Gastrocnemius medialis (tissue), 4 donors: ENCODE measurements at regions not wholly inside any gene's neighbourhood (a gene's known extent, or its start where the extent isn't known, plus 50 kb on each side); places are given as distances from the start of the nearest gene placed in this dataset.

Source experiments
- POLR2A ChIP-seq, 2 donors: fragments of 450-650 bp; IDR thresholded peaks; one replicate each; pipeline ENCODE4 v1.6.1; 2017; ENCODE audit warnings: antibody characterized with exemption in 2 of 2, mild to moderate bottlenecking in 2 of 2, moderate library complexity in 2 of 2
- TF ChIP-seq, protein P1 (sequence below), 5 experiments: fragments of 450-650 bp in 3 of 5; fragments of 200-600 bp in 2 of 5; sonication (generic) in 2 of 5; IDR thresholded peaks in 4 of 5; conservative IDR thresholded peaks in 1 of 5; 1 replicate in 4 of 5; 2 replicates in 1 of 5; pipeline ENCODE4 v1.5.1; 2016 to 2019; ENCODE audit warnings: antibody characterized with exemption in 5 of 5, mild to moderate bottlenecking in 3 of 5, moderate library complexity in 3 of 5

DNA sequence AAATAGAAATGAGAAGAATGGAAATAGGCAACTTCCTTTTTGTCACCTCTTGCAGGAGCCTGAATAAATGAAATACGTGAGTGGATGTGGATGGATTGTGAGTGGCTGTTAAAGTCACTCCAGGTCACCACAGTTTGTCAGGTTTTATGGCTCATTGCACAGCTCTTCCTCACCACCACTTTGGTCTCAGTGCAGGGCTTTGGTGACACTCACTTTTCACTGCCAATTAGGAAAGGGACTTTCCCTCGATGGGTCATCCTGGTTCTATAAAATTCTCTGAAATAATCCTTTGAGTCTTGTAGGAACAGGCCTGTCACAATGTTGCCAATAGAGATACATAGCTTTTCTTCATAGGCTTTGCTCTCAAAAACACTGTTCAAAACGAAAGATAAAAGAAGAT is 172.4 kb upstream of the C11orf87 start:
- TF ChIP-seq, protein P1, sequence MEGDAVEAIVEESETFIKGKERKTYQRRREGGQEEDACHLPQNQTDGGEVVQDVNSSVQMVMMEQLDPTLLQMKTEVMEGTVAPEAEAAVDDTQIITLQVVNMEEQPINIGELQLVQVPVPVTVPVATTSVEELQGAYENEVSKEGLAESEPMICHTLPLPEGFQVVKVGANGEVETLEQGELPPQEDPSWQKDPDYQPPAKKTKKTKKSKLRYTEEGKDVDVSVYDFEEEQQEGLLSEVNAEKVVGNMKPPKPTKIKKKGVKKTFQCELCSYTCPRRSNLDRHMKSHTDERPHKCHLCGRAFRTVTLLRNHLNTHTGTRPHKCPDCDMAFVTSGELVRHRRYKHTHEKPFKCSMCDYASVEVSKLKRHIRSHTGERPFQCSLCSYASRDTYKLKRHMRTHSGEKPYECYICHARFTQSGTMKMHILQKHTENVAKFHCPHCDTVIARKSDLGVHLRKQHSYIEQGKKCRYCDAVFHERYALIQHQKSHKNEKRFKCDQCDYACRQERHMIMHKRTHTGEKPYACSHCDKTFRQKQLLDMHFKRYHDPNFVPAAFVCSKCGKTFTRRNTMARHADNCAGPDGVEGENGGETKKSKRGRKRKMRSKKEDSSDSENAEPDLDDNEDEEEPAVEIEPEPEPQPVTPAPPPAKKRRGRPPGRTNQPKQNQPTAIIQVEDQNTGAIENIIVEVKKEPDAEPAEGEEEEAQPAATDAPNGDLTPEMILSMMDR (IDR thresholded peaks at IDR 0.05 in 4 of 5, conservative IDR thresholded peaks at IDR 0.05 in 1 of 5) = no peak
- TF ChIP-seq POLR2A (IDR thresholded peaks at IDR 0.05) = no peak
